H1 (cell line): ENCODE measurements at regions not wholly inside any gene's neighbourhood (a gene's known extent, or its start where the extent isn't known, plus 50 kb on each side); places are given as distances from the start of the nearest gene placed in this dataset.

ENCODE experiments used
- CTCF ChIA-PET: fragments of 300-600 bp; sonication (Branson Sonifier 250); formaldehyde crosslinking; loops from one replicate; lab custom pipeline; 2021; ENCODE audit not compliant: partially characterized antibody; lab: Charles Lee
- POLR2A ChIA-PET: fragments of 300-600 bp; sonication (Branson Sonifier 250); formaldehyde crosslinking; loops from one replicate; lab custom pipeline; 2021; ENCODE audit warnings: inconsistent platforms; ENCODE audit not compliant: partially characterized antibody; lab: Charles Lee
- DNase-seq, 2 experiments: peaks; one replicate each; pipeline versions ENCODE4 v3.0.0 to v3.0.0-alpha.2; 2010 to 2022; ENCODE audit warnings: low spot score in 2 of 2, low read depth in 1 of 2, mixed read lengths in 1 of 2
- FAIRE-seq: peaks from 2 replicates; lab custom pipeline; 2011; peaks lifted over from hg19 to GRCh38; lab: Jason Lieb, UNC
- H2AFZ ChIP-seq: 2 replicates; pipeline ENCODE4 v1.8.1; 2012; ENCODE audit warnings: low read length, inconsistent platforms
- H2AK5ac ChIP-seq: 2 replicates; pipeline ENCODE4 v1.6.1; 2013; ENCODE audit warnings: low read depth, low read length
- H2BK120ac ChIP-seq: replicated peaks from 2 replicates; pipeline ENCODE3; 2013; ENCODE audit warnings: low read depth, low read length, inconsistent platforms
- H2BK12ac ChIP-seq: 2 replicates; pipeline ENCODE4 v1.6.1; 2013; ENCODE audit warnings: low read depth, low read length
- H2BK15ac ChIP-seq: 2 replicates; pipeline ENCODE4 v1.6.1; 2013; ENCODE audit warnings: low read length
- H2BK20ac ChIP-seq: 2 replicates; pipeline ENCODE4 v1.6.1; 2013; ENCODE audit warnings: low read length
- H2BK5ac ChIP-seq: 2 replicates; pipeline ENCODE4 v1.6.1; 2013; ENCODE audit warnings: low read depth, low read length
- H3K14ac ChIP-seq: 2 replicates; pipeline ENCODE4 v1.6.1; 2013; ENCODE audit warnings: inconsistent platforms; ENCODE audit not compliant: insufficient read length
- H3K18ac ChIP-seq: 2 replicates; pipeline ENCODE4 v1.6.1; 2013; ENCODE audit warnings: low read length; ENCODE audit errors: extremely low read depth
- H3K23ac ChIP-seq: 2 replicates; pipeline ENCODE4 v1.6.1; 2013; ENCODE audit warnings: inconsistent platforms; ENCODE audit not compliant: insufficient read length
- H3K23me2 ChIP-seq: 2 replicates; pipeline ENCODE4 v1.6.1; 2013; ENCODE audit warnings: low read depth, low read length
- H3K27ac ChIP-seq: 2 replicates; pipeline ENCODE4 v1.6.1; 2011; ENCODE audit warnings: low read depth, low read length, inconsistent platforms
- H3K27me3 ChIP-seq, 4 experiments: replicated peaks in 1 of 4; 1 replicate in 1 of 4; 2 replicates in 3 of 4; pipeline versions ENCODE4 v1.6.1 to v1.8.1; 2011 to 2013; ENCODE audit warnings: low read length in 3 of 4, mild to moderate bottlenecking in 3 of 4, inconsistent platforms in 2 of 4, mixed read lengths in 2 of 4, moderate library complexity in 1 of 4; ENCODE audit not compliant: control insufficient read depth in 3 of 4, insufficient read depth in 3 of 4; ENCODE audit errors: extremely low read depth in 1 of 4
- H3K36me3 ChIP-seq, 4 experiments: 2 replicates each; pipeline versions ENCODE4 v1.6.1 to v1.8.1; 2011 to 2013; ENCODE audit warnings: mild to moderate bottlenecking in 4 of 4, low read length in 3 of 4, moderate library complexity in 2 of 4, control low read depth in 1 of 4, inconsistent platforms in 1 of 4; ENCODE audit not compliant: insufficient read depth in 4 of 4, control insufficient read depth in 2 of 4
- H3K4ac ChIP-seq: replicated peaks from 2 replicates; pipeline ENCODE3; 2013; ENCODE audit warnings: low read length, low read depth, mixed read lengths, inconsistent platforms; ENCODE audit not compliant: insufficient read length
- H3K4me1 ChIP-seq, 4 experiments: replicated peaks in 1 of 4; 1 replicate in 1 of 4; 2 replicates in 3 of 4; pipeline versions ENCODE4 v1.6.1 to v1.8.1; 2011 to 2013; ENCODE audit warnings: low read length in 3 of 4, inconsistent platforms in 2 of 4, mixed read lengths in 1 of 4; ENCODE audit not compliant: insufficient read depth in 4 of 4, control insufficient read depth in 3 of 4
- H3K4me2 ChIP-seq, 2 experiments: 2 replicates each; pipeline versions ENCODE4 v1.6.1 to v1.8.1; 2011 to 2013; ENCODE audit warnings: low read depth in 2 of 2, low read length in 2 of 2, control low read depth in 1 of 2, inconsistent platforms in 1 of 2, mild to moderate bottlenecking in 1 of 2; ENCODE audit not compliant: insufficient read depth in 1 of 2
- H3K4me3 ChIP-seq, 4 experiments: fragments of 200-600, 300-600 bp in 1 of 4; sonication (generic), shearing (Covaris generic), sonication (Bioruptor Twin) in 1 of 4; 2 replicates each; pipeline versions ENCODE4 v1.5.1 to v1.8.1; 2011 to 2016; ENCODE audit warnings: low read length in 4 of 4, low read depth in 3 of 4, control low read depth in 2 of 4, inconsistent platforms in 2 of 4, mild to moderate bottlenecking in 2 of 4, mixed read lengths in 1 of 4, moderate library complexity in 1 of 4; ENCODE audit not compliant: insufficient read depth in 2 of 4; ENCODE audit errors: extremely low read depth in 1 of 4
- H3K56ac ChIP-seq: replicated peaks from 2 replicates; pipeline ENCODE3; 2013; ENCODE audit warnings: low read depth, mild to moderate bottlenecking, mixed read lengths, low read length, inconsistent platforms; ENCODE audit not compliant: insufficient read length
- H3K79me1 ChIP-seq: 2 replicates; pipeline ENCODE4 v1.6.1; 2013; ENCODE audit warnings: low read depth, low read length, control low read depth
- H3K79me2 ChIP-seq, 2 experiments: 2 replicates each; pipeline versions ENCODE4 v1.6.1 to v1.8.1; 2012 to 2013; ENCODE audit warnings: low read length in 2 of 2, mild to moderate bottlenecking in 2 of 2, inconsistent platforms in 1 of 2; ENCODE audit not compliant: insufficient read depth in 2 of 2, control insufficient read depth in 1 of 2
- H3K9ac ChIP-seq, 4 experiments: replicated peaks in 1 of 4; 1 replicate in 1 of 4; 2 replicates in 3 of 4; pipeline versions ENCODE4 v1.6.1 to v1.8.1; 2011 to 2013; ENCODE audit warnings: low read depth in 3 of 4, low read length in 3 of 4, control low read depth in 2 of 4, mild to moderate bottlenecking in 2 of 4, moderate library complexity in 2 of 4, inconsistent platforms in 1 of 4; ENCODE audit errors: extremely low read depth in 1 of 4
- H3K9me3 ChIP-seq, 2 experiments: 2 replicates each; pipeline versions ENCODE4 v1.6.1 to v1.8.1; 2012 to 2013; ENCODE audit warnings: mild to moderate bottlenecking in 2 of 2, moderate library complexity in 2 of 2, control low read depth in 1 of 2, inconsistent platforms in 1 of 2, low read depth in 1 of 2, low read length in 1 of 2, mixed read lengths in 1 of 2; ENCODE audit not compliant: insufficient read depth in 2 of 2
- H4K20me1 ChIP-seq, 2 experiments: replicated peaks in 1 of 2; 2 replicates each; pipeline versions ENCODE3 to v1.8.1; 2011 to 2013; ENCODE audit warnings: inconsistent platforms in 2 of 2, low read length in 2 of 2, mild to moderate bottlenecking in 1 of 2; ENCODE audit not compliant: insufficient read depth in 2 of 2, control insufficient read depth in 1 of 2
- H4K5ac ChIP-seq: 2 replicates; pipeline ENCODE4 v1.6.1; 2013; ENCODE audit warnings: low read length, low read depth, mixed read lengths, inconsistent platforms; ENCODE audit not compliant: insufficient read length
- H4K8ac ChIP-seq: 2 replicates; pipeline ENCODE4 v1.8.0; 2013; ENCODE audit warnings: mild to moderate bottlenecking, moderate library complexity, low read length, inconsistent platforms; ENCODE audit not compliant: insufficient read depth; ENCODE audit errors: extremely low read depth
- H4K91ac ChIP-seq: replicated peaks from 2 replicates; pipeline ENCODE3; 2013; ENCODE audit warnings: low read length, mixed read lengths, inconsistent platforms; ENCODE audit not compliant: insufficient read length
- EZH2 ChIP-seq: fragments of 200-600 bp; sonication (generic); IDR thresholded peaks from 2 replicates; pipeline ENCODE4 v1.7.1; 2012; ENCODE audit warnings: low read depth, mild to moderate bottlenecking, moderate library complexity, low read length, inconsistent platforms; ENCODE audit not compliant: severe bottlenecking
- PHF8 ChIP-seq: fragments of 200-600 bp; sonication (generic); conservative IDR thresholded peaks from 2 replicates; pipeline ENCODE4 v1.7.1; 2012; ENCODE audit warnings: low read depth, mild to moderate bottlenecking, inconsistent platforms, low read length, moderate library complexity
- POLR2A ChIP-seq, 2 experiments: IDR thresholded peaks; 1 replicate in 1 of 2; 2 replicates in 1 of 2; pipeline ENCODE4 v1.6.1; 2011; ENCODE audit warnings: low read depth in 2 of 2, low read length in 2 of 2, mild to moderate bottlenecking in 2 of 2; ENCODE audit errors: control extremely low read depth in 1 of 2
- TAF1 ChIP-seq: IDR thresholded peaks from 2 replicates; pipeline ENCODE4 v1.6.1; 2011; ENCODE audit warnings: mild to moderate bottlenecking, low read depth, low read length
- TAF7 ChIP-seq: optimal IDR thresholded peaks from 2 replicates; pipeline ENCODE3; 2011; ENCODE audit warnings: low read depth, mild to moderate bottlenecking, inconsistent platforms, low read length, moderate library complexity, borderline replicate concordance
- WGBS, 2 experiments: shearing (Covaris generic) in 1 of 2; methylation state at CpG; one replicate each; pipeline versions ENCODE4 v1.1.6 to v1.1.7; 2013 to 2015; ENCODE audit warnings: low lambda C conversion rate in 2 of 2, mixed read lengths in 2 of 2, inconsistent platforms in 1 of 2, low coverage in 1 of 2, missing lambda C conversion rate in 1 of 2; ENCODE audit not compliant: insufficient replicate concordance in 2 of 2, insufficient coverage in 1 of 2, insufficient read length in 1 of 2; ENCODE audit errors: extremely low coverage in 1 of 2, missing lambda C conversion rate in 1 of 2; 5-methylcytosine and 5-hydroxymethylcytosine counted together
- TF ChIP-seq, protein P1 (sequence below): IDR thresholded peaks from 2 replicates; pipeline ENCODE4 v1.6.1; 2011; ENCODE audit warnings: low read length, improper control_type of control experiment

DNA sequence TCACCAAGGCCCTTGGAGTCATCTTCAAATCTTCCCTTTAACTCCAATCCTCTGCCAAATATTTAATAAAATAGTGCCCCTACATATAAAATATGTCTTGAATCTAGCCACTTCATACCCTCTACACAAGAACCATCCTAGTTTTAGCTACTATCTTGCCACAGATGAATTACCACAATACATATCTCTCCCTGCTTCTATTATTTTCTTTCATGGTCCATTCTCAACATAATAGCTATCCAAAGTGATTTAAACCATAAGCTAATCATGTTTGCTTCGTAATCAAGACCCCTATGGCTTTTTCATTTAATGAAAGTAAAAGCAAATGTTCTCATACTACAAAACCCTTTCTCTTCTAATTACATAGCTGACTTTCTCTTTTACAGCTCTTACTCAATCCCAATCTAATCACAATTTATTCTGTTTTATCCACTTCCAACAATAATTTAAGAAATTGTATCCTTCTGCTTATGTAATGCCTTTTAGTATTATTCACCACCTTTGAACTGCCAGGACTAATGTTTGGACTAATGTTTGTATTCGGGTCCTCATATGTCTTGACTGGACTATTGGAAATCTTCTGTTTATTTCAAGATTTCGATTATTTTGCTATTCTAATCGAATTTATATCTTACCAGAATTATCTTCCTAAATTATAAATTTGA is 412.0 kb downstream of the SLITRK1 start:
- WGBS, 2 experiments: 89% methylated on average over 4 of the region's 4 CpGs; no CpG with 5 or more reads in 1 of the 2 experiments
- TF ChIP-seq POLR2A (IDR thresholded peaks at IDR 0.05; ENCODE audit: control extremely low read depth in 1 of 2, low read depth in 2 of 2, low read length in 2 of 2): no peak
- no peak for TF ChIP-seq EZH2
- no peak for TF ChIP-seq PHF8
- no peak for TF ChIP-seq TAF7
- no peak for TF ChIP-seq TAF1
- TF ChIP-seq, protein P1, sequence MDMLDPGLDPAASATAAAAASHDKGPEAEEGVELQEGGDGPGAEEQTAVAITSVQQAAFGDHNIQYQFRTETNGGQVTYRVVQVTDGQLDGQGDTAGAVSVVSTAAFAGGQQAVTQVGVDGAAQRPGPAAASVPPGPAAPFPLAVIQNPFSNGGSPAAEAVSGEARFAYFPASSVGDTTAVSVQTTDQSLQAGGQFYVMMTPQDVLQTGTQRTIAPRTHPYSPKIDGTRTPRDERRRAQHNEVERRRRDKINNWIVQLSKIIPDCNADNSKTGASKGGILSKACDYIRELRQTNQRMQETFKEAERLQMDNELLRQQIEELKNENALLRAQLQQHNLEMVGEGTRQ: no peak

More for the DNA sequence above, 412.0 kb downstream of the SLITRK1 start:
- no peak overlapping the region for H2AK5ac ChIP-seq
- H2BK15ac ChIP-seq: no peak overlapping the region
- no peak overlapping the region for H4K91ac ChIP-seq
- no peaks in the 10 kb centered on the region for H3K36me3 ChIP-seq
- H3K4me2 ChIP-seq: no peak overlapping the region
- no peak overlapping the region for H3K23ac ChIP-seq
- H3K27me3 ChIP-seq: peaks cover 0 to 1% (median 0%) of the 10 kb centered on the region in 4 experiments; a peak in 1 of 7 replicates
- CTCF ChIA-PET: no interaction called here
- POLR2A ChIA-PET: no interaction called here
- no peak overlapping the region for H2BK12ac ChIP-seq
- H3K79me1 ChIP-seq: no peaks in the 10 kb centered on the region
- no peak overlapping the region for H3K56ac ChIP-seq
- H3K4me1 ChIP-seq: no peaks in the 10 kb centered on the region
- no peak overlapping the region for H3K14ac ChIP-seq
- no peak overlapping the region for H3K9ac ChIP-seq
- H3K9me3 ChIP-seq: no peaks in the 10 kb centered on the region
- H4K8ac ChIP-seq: no peak overlapping the region
- no peaks in the 10 kb centered on the region for H3K79me2 ChIP-seq
- DNase-seq (no peak), FAIRE-seq (no peak)
- H4K5ac ChIP-seq: no peak overlapping the region
- no peak overlapping the region for H3K18ac ChIP-seq
- no peak overlapping the region for H2BK120ac ChIP-seq
- H2BK5ac ChIP-seq: no peak overlapping the region
- no peaks in the 10 kb centered on the region for H4K20me1 ChIP-seq
- H3K4ac ChIP-seq: no peak overlapping the region
- H2BK20ac ChIP-seq: no peak overlapping the region
- no peaks in the 10 kb centered on the region for H3K23me2 ChIP-seq
- H3K4me3 ChIP-seq: no peak overlapping the region
- no peak overlapping the region for H2AFZ ChIP-seq
- no peak overlapping the region for H3K27ac ChIP-seq
